ENCODE measurements at regions not wholly inside any gene's neighbourhood (a gene's known extent, or its start where the extent isn't known, plus 50 kb on each side); places are given as distances from the start of the nearest gene placed in this dataset.

GRCh38 chr4:95742179-95742578, 97.7 kb upstream of the PDHA2 start:
- TF ChIP-seq GATA2 (IDR thresholded peaks at IDR 0.05; ENCODE audit: low read depth, low read length) (no peak), GATA3 (IDR thresholded peaks at IDR 0.05; ENCODE audit: low read depth, low read length) (no peak)

Measured in SH-SY5Y (cell line).